Esophagus squamous epithelium (tissue), 4 donors: ENCODE measurements at regions not wholly inside any gene's neighbourhood (a gene's known extent, or its start where the extent isn't known, plus 50 kb on each side); places are given as distances from the start of the nearest gene placed in this dataset.

Experiments used
- POLR2A ChIP-seq, 4 donors: fragments of 450-650 bp; IDR thresholded peaks; one replicate each; pipeline ENCODE4 v1.6.1; 2017; ENCODE audit warnings: antibody characterized with exemption in 4 of 4, mild to moderate bottlenecking in 4 of 4, moderate library complexity in 3 of 4
- TF ChIP-seq, protein P1 (sequence below), 6 experiments: fragments of 450-650 bp in 4 of 6; fragments of 200-600 bp in 2 of 6; sonication (generic) in 2 of 6; IDR thresholded peaks; one replicate each; pipeline ENCODE4 v1.5.1; 2016 to 2019; ENCODE audit warnings: antibody characterized with exemption in 6 of 6, mild to moderate bottlenecking in 4 of 6, moderate library complexity in 4 of 6

DNA sequence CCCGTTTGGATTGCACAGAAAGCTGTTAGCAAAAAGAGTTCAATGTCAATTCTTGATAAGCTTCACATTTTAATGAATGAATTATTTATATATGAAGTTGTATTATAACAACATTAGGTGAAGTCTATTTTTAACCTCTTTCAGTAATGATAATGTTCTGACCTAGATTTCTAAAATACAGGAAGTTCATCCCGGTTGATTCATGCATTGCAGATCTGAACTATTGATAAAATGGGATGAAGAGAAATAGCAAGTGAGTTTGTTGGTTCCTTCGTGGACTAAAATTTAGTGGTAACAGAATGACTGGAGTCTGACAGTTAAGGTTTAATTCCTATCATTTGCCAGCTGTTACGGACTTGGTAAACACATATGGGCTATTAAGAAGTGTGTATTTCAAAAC, 180.5 kb downstream of the PCSK1 start:
- TF ChIP-seq, protein P1, sequence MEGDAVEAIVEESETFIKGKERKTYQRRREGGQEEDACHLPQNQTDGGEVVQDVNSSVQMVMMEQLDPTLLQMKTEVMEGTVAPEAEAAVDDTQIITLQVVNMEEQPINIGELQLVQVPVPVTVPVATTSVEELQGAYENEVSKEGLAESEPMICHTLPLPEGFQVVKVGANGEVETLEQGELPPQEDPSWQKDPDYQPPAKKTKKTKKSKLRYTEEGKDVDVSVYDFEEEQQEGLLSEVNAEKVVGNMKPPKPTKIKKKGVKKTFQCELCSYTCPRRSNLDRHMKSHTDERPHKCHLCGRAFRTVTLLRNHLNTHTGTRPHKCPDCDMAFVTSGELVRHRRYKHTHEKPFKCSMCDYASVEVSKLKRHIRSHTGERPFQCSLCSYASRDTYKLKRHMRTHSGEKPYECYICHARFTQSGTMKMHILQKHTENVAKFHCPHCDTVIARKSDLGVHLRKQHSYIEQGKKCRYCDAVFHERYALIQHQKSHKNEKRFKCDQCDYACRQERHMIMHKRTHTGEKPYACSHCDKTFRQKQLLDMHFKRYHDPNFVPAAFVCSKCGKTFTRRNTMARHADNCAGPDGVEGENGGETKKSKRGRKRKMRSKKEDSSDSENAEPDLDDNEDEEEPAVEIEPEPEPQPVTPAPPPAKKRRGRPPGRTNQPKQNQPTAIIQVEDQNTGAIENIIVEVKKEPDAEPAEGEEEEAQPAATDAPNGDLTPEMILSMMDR (IDR thresholded peaks at IDR 0.05): no peak
- TF ChIP-seq POLR2A (IDR thresholded peaks at IDR 0.05): no peak
